ENCODE measurements at regions not wholly inside any gene's neighbourhood (a gene's known extent, or its start where the extent isn't known, plus 50 kb on each side); places are given as distances from the start of the nearest gene placed in this dataset.

GRCh38 chr7:131105799-131106680 lies 221.6 kb upstream of the MKLN1 start:
- Histone ChIP-seq H3K4me1 (peaks cover 0 to 13% of the 10 kb centered on the region in 2 donors), H3K27ac (peak overlapping the region; percentile 100), H3K27me3 (no peaks in the 10 kb centered on the region), H3K4me3 (peak overlapping the region; percentile 96 to 99 (median 97)), H3K9me3 (no peaks in the 10 kb centered on the region), H3K36me3 (no peaks in the 10 kb centered on the region)
- peak; percentile 72 to 74 for DNase-seq (ENCODE audit: low spot score in 2 of 2)
- intact Hi-C loops (cut with DNase I; ENCODE audit: low total_unique reads), result no loop called here
- no peak for TF ChIP-seq CTCF (IDR thresholded peaks at IDR 0.05)
- peak; percentile 56 for TF ChIP-seq POLR2A (IDR thresholded peaks at IDR 0.05)
- TF ChIP-seq POLR2AphosphoS5 (IDR thresholded peaks at IDR 0.05), result peak; percentile 85 to 94 (median 88)

- Histone ChIP-seq H3K27ac (peak overlapping the region; percentile 100), H3K4me3 (peak overlapping the region; percentile 96 to 99 (median 97)), H3K36me3 (no peaks in the 10 kb centered on the region), H3K4me1 (peaks cover 0 to 9% of the 10 kb centered on the region in 2 donors), H3K27me3 (no peaks in the 10 kb centered on the region), H3K9me3 (no peaks in the 10 kb centered on the region)
- peak; percentile 58 to 70 for DNase-seq (ENCODE audit: low spot score in 2 of 2)
- intact Hi-C loops (cut with DNase I; ENCODE audit: low total_unique reads), result no loop called here
- TF ChIP-seq CTCF (IDR thresholded peaks at IDR 0.05), result no peak
- no peak for TF ChIP-seq POLR2A (IDR thresholded peaks at IDR 0.05)
These were observed 220.9 kb upstream of the MKLN1 start for GRCh38 chr7:131106681-131107336.

GRCh38 chr7:131107337-131108211 lies 220.1 kb upstream of the MKLN1 start:
- H3K27me3 ChIP-seq, result no peaks in the 10 kb centered on the region
- peak overlapping the region; percentile 100 for H3K27ac ChIP-seq
- peak overlapping the region; percentile 96 to 99 (median 97) for H3K4me3 ChIP-seq
- peak; percentile 93 for TF ChIP-seq POLR2A (IDR thresholded peaks at IDR 0.05)
- no peak for TF ChIP-seq CTCF (IDR thresholded peaks at IDR 0.05)
- peak; percentile 81 to 95 (median 88) for TF ChIP-seq POLR2AphosphoS5 (IDR thresholded peaks at IDR 0.05)
- intact Hi-C loops (cut with DNase I; ENCODE audit: low total_unique reads), result no loop called here
- no peaks in the 10 kb centered on the region for H3K36me3 ChIP-seq
- DNase-seq (ENCODE audit: low spot score in 2 of 2), result peak; percentile 61 to 76
- no peaks in the 10 kb centered on the region for H3K9me3 ChIP-seq
- H3K4me1 ChIP-seq, result peaks cover 0 to 9% of the 10 kb centered on the region in 2 donors

- no peak for DNase-seq (ENCODE audit: low spot score in 2 of 2)
- Histone ChIP-seq H3K27ac (peak overlapping the region; percentile 100), H3K4me3 (peak overlapping the region; percentile 96 to 99 (median 97)), H3K27me3 (no peaks in the 10 kb centered on the region), H3K36me3 (no peaks in the 10 kb centered on the region), H3K4me1 (peaks cover 0 to 5% of the 10 kb centered on the region in 2 donors), H3K9me3 (no peaks in the 10 kb centered on the region)
- no peak for TF ChIP-seq POLR2AphosphoS5 (IDR thresholded peaks at IDR 0.05)
- TF ChIP-seq POLR2A (IDR thresholded peaks at IDR 0.05), result no peak
- no peak for TF ChIP-seq CTCF (IDR thresholded peaks at IDR 0.05)
- intact Hi-C loops (cut with DNase I; ENCODE audit: low total_unique reads), result no loop called here
These were observed 219.3 kb upstream of the MKLN1 start for GRCh38 chr7:131108212-131108940.
